RWPE2 (cell line): ENCODE measurements at regions not wholly inside any gene's neighbourhood (a gene's known extent, or its start where the extent isn't known, plus 50 kb on each side); places are given as distances from the start of the nearest gene placed in this dataset.

Experiments
- ATAC-seq: fragments of 200-7000 bp; cut with Tn5 transposase; 3 replicates; pipeline ENCODE4 v1.9.1; 2021; ENCODE audit warnings: low read depth
- DNase-seq: peaks from one replicate; pipeline ENCODE4 v3.0.0-alpha.2; 2020; ENCODE audit warnings: low spot score
- H3K27ac ChIP-seq: fragments of 450-650 bp; 2 replicates; pipeline ENCODE4 v1.5.1; 2017; ENCODE audit warnings: mild to moderate bottlenecking; ENCODE audit not compliant: poor library complexity, severe bottlenecking
- H3K27me3 ChIP-seq: fragments of 250-450 bp; sonication (Bioruptor Pico); 2 replicates; pipeline ENCODE4 v1.5.1; 2021; ENCODE audit warnings: mild to moderate bottlenecking, moderate library complexity; ENCODE audit not compliant: insufficient read depth, poor library complexity, severe bottlenecking
- H3K36me3 ChIP-seq: fragments of 250-450 bp; sonication (Bioruptor Pico); 2 replicates; pipeline ENCODE4 v1.5.1; 2020; ENCODE audit warnings: low read depth, mild to moderate bottlenecking, moderate library complexity
- H3K4me1 ChIP-seq: fragments of 250-450 bp; sonication (Bioruptor Pico); 2 replicates; pipeline ENCODE4 v1.5.1; 2021; ENCODE audit warnings: mild to moderate bottlenecking, moderate library complexity; ENCODE audit not compliant: insufficient read depth, poor library complexity, severe bottlenecking
- H3K4me3 ChIP-seq: fragments of 250-450 bp; sonication (Bioruptor Pico); 2 replicates; pipeline ENCODE4 v1.5.1; 2021; ENCODE audit warnings: mild to moderate bottlenecking, moderate library complexity; ENCODE audit not compliant: severe bottlenecking
- H3K9me3 ChIP-seq: fragments of 250-450 bp; sonication (Bioruptor Pico); 2 replicates; pipeline ENCODE4 v1.5.1; 2021; ENCODE audit warnings: mild to moderate bottlenecking, moderate library complexity; ENCODE audit not compliant: severe bottlenecking
- CTCF ChIP-seq: fragments of 450-650 bp; IDR thresholded peaks from one replicate; pipeline ENCODE4 v1.5.1; 2017; ENCODE audit warnings: mild to moderate bottlenecking, moderate library complexity; ENCODE audit not compliant: poor library complexity, severe bottlenecking

GRCh38 chr17:72238157-72238673 lies 117.4 kb downstream of the SOX9 start:
- TF ChIP-seq CTCF = no peak
- no peaks in the 10 kb centered on the region for H3K4me1 ChIP-seq
- no peak for DNase-seq
- no peaks in the 10 kb centered on the region for H3K9me3 ChIP-seq
- no peak overlapping the region for H3K4me3 ChIP-seq
- no peaks in the 10 kb centered on the region for H3K27me3 ChIP-seq
- ATAC-seq = no peak
- H3K27ac ChIP-seq = no peak overlapping the region
- no peaks in the 10 kb centered on the region for H3K36me3 ChIP-seq

- no peak for TF ChIP-seq CTCF
- Histone ChIP-seq H3K4me1 (peaks cover under 1% of the 10 kb centered on the region), H3K27ac (no peak overlapping the region), H3K27me3 (no peaks in the 10 kb centered on the region), H3K9me3 (no peaks in the 10 kb centered on the region), H3K4me3 (no peak overlapping the region), H3K36me3 (no peaks in the 10 kb centered on the region)
- DNase-seq (no peak), ATAC-seq (no peak)
These were observed 118.7 kb downstream of the SOX9 start for GRCh38 chr17:72239548-72239947.

- Histone ChIP-seq H3K9me3 (no peaks in the 10 kb centered on the region), H3K4me3 (no peak overlapping the region), H3K27ac (no peak overlapping the region), H3K27me3 (no peaks in the 10 kb centered on the region), H3K4me1 (peaks cover 8% of the 10 kb centered on the region), H3K36me3 (no peaks in the 10 kb centered on the region)
- no peak for ATAC-seq
- no peak for TF ChIP-seq CTCF
- DNase-seq = no peak
These were observed 119.5 kb downstream of the SOX9 start for GRCh38 chr17:72240333-72240732.

- peaks cover 12% of the 10 kb centered on the region for H3K4me1 ChIP-seq
- H3K27ac ChIP-seq = no peak overlapping the region
- no peak for TF ChIP-seq CTCF
- ATAC-seq = peak; percentile 42; the same call in 1 of the 3 replicates
- no peak overlapping the region for H3K4me3 ChIP-seq
- no peaks in the 10 kb centered on the region for H3K36me3 ChIP-seq
- DNase-seq = no peak
- H3K9me3 ChIP-seq = no peaks in the 10 kb centered on the region
- no peaks in the 10 kb centered on the region for H3K27me3 ChIP-seq
These were observed 123.7 kb downstream of the SOX9 start for GRCh38 chr17:72244494-72244893.

GRCh38 chr17:72244956-72245355 lies 124.1 kb downstream of the SOX9 start:
- H3K36me3 ChIP-seq = no peaks in the 10 kb centered on the region
- peaks cover 12% of the 10 kb centered on the region for H3K4me1 ChIP-seq
- ATAC-seq (peak; percentile 38; the same call in 1 of the 3 replicates), DNase-seq (no peak)
- TF ChIP-seq CTCF = no peak
- H3K4me3 ChIP-seq = no peak overlapping the region
- no peaks in the 10 kb centered on the region for H3K27me3 ChIP-seq
- H3K9me3 ChIP-seq = no peaks in the 10 kb centered on the region
- no peak overlapping the region for H3K27ac ChIP-seq
